Activated T-helper 2 cell treated with anti-CD3 and anti-CD28 coated beads, Interferon-gamma antibody, Interleukin-2, Interleukin-4, amounts not matched to agents 10 μg/mL and 5 μg/mL and 100 μg/mL, durations not matched to agents 14 hours and 24 hours and 36 hours (primary cell): ENCODE measurements at regions not wholly inside any gene's neighbourhood (a gene's known extent, or its start where the extent isn't known, plus 50 kb on each side); places are given as distances from the start of the nearest gene placed in this dataset.
"Not testable (repeated sequence)": the region's sequence is repeated elsewhere in the genome, so short reads cannot be mapped to it uniquely, and the experiment has no call there.

Source experiments
- DNase-seq: peaks from one replicate; pipeline ENCODE4 v3.0.0; 2021; ENCODE audit warnings: low spot score
- H3K27ac Mint-ChIP-seq: one replicate; pipeline ENCODE4 v1.8.0; 2021; ENCODE audit warnings: mixed read lengths
- H3K27me3 Mint-ChIP-seq: one replicate; pipeline ENCODE4 v1.8.0; 2021; ENCODE audit warnings: low read depth, mixed read lengths
- H3K36me3 Mint-ChIP-seq: one replicate; pipeline ENCODE4 v1.8.0; 2021; ENCODE audit warnings: low read depth, mixed read lengths
- H3K4me1 Mint-ChIP-seq: one replicate; pipeline ENCODE4 v1.8.0; 2021; ENCODE audit warnings: low read depth, mixed read lengths
- H3K4me3 Mint-ChIP-seq: one replicate; pipeline ENCODE4 v1.8.0; 2021; ENCODE audit warnings: low read depth, mild to moderate bottlenecking, moderate library complexity, mixed read lengths
- H3K9me3 Mint-ChIP-seq: one replicate; pipeline ENCODE4 v1.8.0; 2021; ENCODE audit warnings: mixed read lengths
- intact Hi-C: fragments of 100-400 bp; cut with micrococcal nuclease; formaldehyde crosslinking; loops from one replicate; pipeline ENCODE4 v1.15.1; 2023

- H3K4me3 Mint-ChIP-seq = no peak overlapping the region
- intact Hi-C loops = no loop called here
- H3K27ac Mint-ChIP-seq = no peak overlapping the region
- H3K27me3 Mint-ChIP-seq = no peaks in the 10 kb centered on the region
- peaks cover 9% of the 10 kb centered on the region for H3K9me3 Mint-ChIP-seq
- no peaks in the 10 kb centered on the region for H3K4me1 Mint-ChIP-seq
- no peak for DNase-seq
- no peaks in the 10 kb centered on the region for H3K36me3 Mint-ChIP-seq
Observed at GRCh38 chr2:123648016-123648415, 377.1 kb upstream of the CNTNAP5 start.

DNA sequence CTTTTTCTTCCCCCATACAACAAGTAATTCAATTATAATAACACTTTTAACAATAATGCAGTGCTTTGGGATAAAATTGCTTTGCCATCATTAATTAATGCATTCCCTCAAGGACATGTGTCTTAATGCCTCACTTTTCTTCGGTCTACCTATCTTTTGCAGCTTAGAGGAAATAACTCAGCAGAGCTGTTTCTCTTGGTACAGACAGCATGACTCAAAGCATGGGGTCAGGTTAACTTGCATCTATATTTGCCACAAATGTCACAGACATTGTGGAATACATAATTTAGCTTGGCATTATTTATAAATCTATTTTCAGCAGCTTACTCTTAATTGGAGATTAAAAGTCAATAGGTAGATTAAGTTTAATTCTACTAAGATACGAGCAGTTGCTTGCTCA lies 376.1 kb upstream of the CNTNAP5 start:
- Mint-ChIP-seq H3K27me3 (no peaks in the 10 kb centered on the region), H3K27ac (no peak overlapping the region), H3K36me3 (no peaks in the 10 kb centered on the region), H3K4me3 (no peak overlapping the region), H3K4me1 (no peaks in the 10 kb centered on the region), H3K9me3 (peaks cover 10% of the 10 kb centered on the region)
- intact Hi-C loops = no loop called here
- DNase-seq = no peak

GRCh38 chr2:123651151-123651550 lies 373.9 kb upstream of the CNTNAP5 start:
- Mint-ChIP-seq H3K27me3 (no peaks in the 10 kb centered on the region), H3K36me3 (no peaks in the 10 kb centered on the region), H3K4me1 (no peaks in the 10 kb centered on the region), H3K27ac (no peak overlapping the region), H3K9me3 (peaks cover 20% of the 10 kb centered on the region), H3K4me3 (no peak overlapping the region)
- intact Hi-C loops = no loop called here
- DNase-seq = no peak

DNA sequence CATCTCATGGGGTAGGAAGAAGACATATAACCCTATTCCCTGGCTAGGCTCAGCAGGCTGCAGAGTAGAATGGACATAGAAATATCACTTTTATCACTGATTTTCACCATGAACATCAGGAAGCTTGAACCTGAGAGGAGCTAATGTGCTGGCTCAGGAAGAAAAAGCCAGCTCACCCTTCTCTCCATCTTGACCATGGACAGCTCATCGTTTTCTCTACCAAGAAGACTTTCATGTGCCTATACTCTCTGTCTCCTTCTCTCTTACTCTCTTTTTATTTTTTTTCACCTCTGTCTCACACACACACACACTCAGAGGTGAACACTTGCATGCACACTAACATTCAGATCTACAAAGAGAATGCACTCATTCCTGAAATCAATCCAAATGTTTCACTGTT lies 372.8 kb upstream of the CNTNAP5 start:
- no peak for DNase-seq
- intact Hi-C loops = no loop called here
- Mint-ChIP-seq H3K4me3 (no peak overlapping the region), H3K27me3 (no peaks in the 10 kb centered on the region), H3K36me3 (no peaks in the 10 kb centered on the region), H3K9me3 (peaks cover 26% of the 10 kb centered on the region), H3K4me1 (no peaks in the 10 kb centered on the region), H3K27ac (no peak overlapping the region)

DNA sequence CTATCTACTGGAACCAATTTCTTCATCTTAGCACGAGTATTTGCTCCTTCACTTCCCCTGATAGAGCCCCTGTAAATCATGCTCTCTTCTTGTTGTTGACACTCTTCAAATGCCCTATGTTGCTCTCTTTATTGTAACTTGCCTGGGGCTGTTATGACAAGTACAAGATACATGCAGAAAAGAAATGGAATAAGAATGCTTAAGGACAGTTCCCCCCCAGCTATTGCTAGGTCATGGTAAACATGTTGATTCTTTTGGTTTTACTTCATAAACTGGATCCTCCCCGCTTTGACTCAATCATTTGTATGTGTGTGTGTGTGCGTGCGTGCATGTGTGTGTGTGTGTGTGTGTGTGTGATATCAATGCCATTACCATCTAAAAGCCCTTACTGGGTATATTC lies 368.5 kb upstream of the CNTNAP5 start:
- no peak for DNase-seq
- Mint-ChIP-seq H3K27me3 (no peaks in the 10 kb centered on the region), H3K27ac (no peak overlapping the region), H3K9me3 (peaks cover 54% of the 10 kb centered on the region), H3K4me3 (no peak overlapping the region), H3K36me3 (no peaks in the 10 kb centered on the region), H3K4me1 (no peaks in the 10 kb centered on the region)
- intact Hi-C loops = no loop called here

- DNase-seq = no peak
- Mint-ChIP-seq H3K4me1 (no peaks in the 10 kb centered on the region), H3K9me3 (peaks cover 60% of the 10 kb centered on the region), H3K27me3 (no peaks in the 10 kb centered on the region), H3K36me3 (no peaks in the 10 kb centered on the region), H3K4me3 (no peak overlapping the region), H3K27ac (no peak overlapping the region)
- intact Hi-C loops = no loop called here
Observed at GRCh38 chr2:123659120-123659519, 366.0 kb upstream of the CNTNAP5 start.

DNA sequence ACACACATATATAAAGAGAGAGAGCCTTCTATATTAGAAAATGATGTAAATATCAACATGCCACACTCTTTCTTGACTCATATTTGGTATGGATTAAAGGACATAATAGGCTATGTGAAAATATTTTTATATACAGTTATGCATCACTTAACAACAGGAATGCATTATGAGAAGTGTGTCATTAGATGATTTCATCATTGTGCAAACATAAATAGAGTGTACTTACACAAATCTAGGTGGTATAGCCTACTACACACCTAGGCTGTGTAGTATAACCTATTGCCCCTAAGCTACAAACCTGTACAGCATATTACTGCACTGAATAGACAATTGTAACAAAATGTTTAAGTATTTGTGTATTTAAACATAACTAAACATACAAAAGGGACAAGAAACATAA lies 354.8 kb upstream of the CNTNAP5 start:
- no peak for DNase-seq
- H3K4me1 Mint-ChIP-seq = no peaks in the 10 kb centered on the region
- H3K9me3 Mint-ChIP-seq = peaks cover 35% of the 10 kb centered on the region
- H3K4me3 Mint-ChIP-seq = no peak overlapping the region
- no peaks in the 10 kb centered on the region for H3K27me3 Mint-ChIP-seq
- intact Hi-C loops = no loop called here
- H3K27ac Mint-ChIP-seq = no peak overlapping the region
- no peaks in the 10 kb centered on the region for H3K36me3 Mint-ChIP-seq

GRCh38 chr2:123683797-123684196 lies 341.3 kb upstream of the CNTNAP5 start:
- H3K4me3 Mint-ChIP-seq, H3K4me1 Mint-ChIP-seq, DNase-seq, H3K36me3 Mint-ChIP-seq, H3K27me3 Mint-ChIP-seq, intact Hi-C loops, H3K27ac Mint-ChIP-seq: not testable (repeated sequence)
- H3K9me3 Mint-ChIP-seq = peaks cover 41% of the 10 kb centered on the region

DNA sequence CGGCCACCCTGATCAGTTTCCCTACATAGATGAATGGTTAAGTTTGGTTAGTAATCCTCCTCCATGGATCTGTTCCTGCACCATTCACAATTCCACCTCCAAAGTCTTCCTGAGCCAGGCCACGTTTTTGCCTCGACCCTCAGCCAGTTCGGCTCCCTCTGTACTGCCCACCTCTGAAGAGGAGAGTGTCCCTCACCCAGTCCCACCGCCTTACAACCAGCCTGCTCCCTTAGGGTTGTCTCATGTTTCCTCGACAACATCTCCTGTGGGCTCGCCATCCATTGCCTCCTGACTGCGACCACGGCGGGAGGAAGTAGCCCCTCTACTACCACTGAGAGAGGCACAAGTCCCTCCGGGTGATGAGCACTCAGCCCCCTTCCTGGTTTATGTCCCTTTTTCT lies 338.0 kb upstream of the CNTNAP5 start:
- intact Hi-C loops = no loop called here
- DNase-seq = no peak
- Mint-ChIP-seq H3K9me3 (peaks cover 60% of the 10 kb centered on the region), H3K36me3 (no peaks in the 10 kb centered on the region), H3K4me1 (no peaks in the 10 kb centered on the region), H3K27me3 (no peaks in the 10 kb centered on the region), H3K4me3 (no peak overlapping the region), H3K27ac (no peak overlapping the region)

GRCh38 chr2:123688231-123688940 lies 336.7 kb upstream of the CNTNAP5 start:
- Mint-ChIP-seq H3K4me1 (no peaks in the 10 kb centered on the region), H3K9me3 (peaks cover 60% of the 10 kb centered on the region), H3K4me3 (no peak overlapping the region), H3K27me3 (no peaks in the 10 kb centered on the region), H3K27ac (no peak overlapping the region), H3K36me3 (no peaks in the 10 kb centered on the region)
- intact Hi-C loops = no loop called here
- DNase-seq = no peak

- intact Hi-C loops = no loop called here
Observed at GRCh38 chr2:123692121-123692520, 333.0 kb upstream of the CNTNAP5 start.

DNA sequence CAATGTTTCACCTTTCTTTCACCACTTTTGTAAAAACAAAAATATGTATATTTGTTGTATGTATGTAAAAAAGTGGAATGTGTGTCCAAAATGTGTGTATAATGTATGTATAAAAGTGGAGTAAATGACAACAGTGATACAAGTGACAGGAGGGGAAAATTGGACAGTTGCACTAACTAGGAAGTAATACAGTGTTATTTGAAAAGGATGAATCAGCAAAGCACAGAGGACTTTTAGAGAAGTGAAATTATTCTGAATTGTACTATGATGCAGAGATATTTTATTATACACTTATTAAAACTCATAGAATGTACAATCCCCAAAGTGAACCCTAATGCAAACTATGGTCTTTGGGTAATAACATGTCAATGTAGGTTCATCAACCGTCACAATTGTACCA lies 331.3 kb upstream of the CNTNAP5 start:
- no peaks in the 10 kb centered on the region for H3K27me3 Mint-ChIP-seq
- peaks cover 45% of the 10 kb centered on the region for H3K9me3 Mint-ChIP-seq
- no peak overlapping the region for H3K4me3 Mint-ChIP-seq
- intact Hi-C loops = no loop called here
- no peak overlapping the region for H3K27ac Mint-ChIP-seq
- H3K36me3 Mint-ChIP-seq = no peaks in the 10 kb centered on the region
- H3K4me1 Mint-ChIP-seq = no peaks in the 10 kb centered on the region
- no peak for DNase-seq

More at GRCh38 chr2:123692121-123692520, 333.0 kb upstream of the CNTNAP5 start:
- H3K4me3 Mint-ChIP-seq = no peak overlapping the region
- no peak overlapping the region for H3K27ac Mint-ChIP-seq
- no peaks in the 10 kb centered on the region for H3K27me3 Mint-ChIP-seq
- peaks cover 49% of the 10 kb centered on the region for H3K9me3 Mint-ChIP-seq
- DNase-seq = no peak
- H3K4me1 Mint-ChIP-seq = no peaks in the 10 kb centered on the region
- H3K36me3 Mint-ChIP-seq = no peaks in the 10 kb centered on the region

GRCh38 chr2:123695426-123695825 lies 329.7 kb upstream of the CNTNAP5 start:
- intact Hi-C loops = no loop called here
- Mint-ChIP-seq H3K36me3 (no peaks in the 10 kb centered on the region), H3K4me3 (no peak overlapping the region), H3K9me3 (peaks cover 36% of the 10 kb centered on the region), H3K4me1 (no peaks in the 10 kb centered on the region), H3K27ac (no peak overlapping the region), H3K27me3 (no peaks in the 10 kb centered on the region)
- no peak for DNase-seq

DNA sequence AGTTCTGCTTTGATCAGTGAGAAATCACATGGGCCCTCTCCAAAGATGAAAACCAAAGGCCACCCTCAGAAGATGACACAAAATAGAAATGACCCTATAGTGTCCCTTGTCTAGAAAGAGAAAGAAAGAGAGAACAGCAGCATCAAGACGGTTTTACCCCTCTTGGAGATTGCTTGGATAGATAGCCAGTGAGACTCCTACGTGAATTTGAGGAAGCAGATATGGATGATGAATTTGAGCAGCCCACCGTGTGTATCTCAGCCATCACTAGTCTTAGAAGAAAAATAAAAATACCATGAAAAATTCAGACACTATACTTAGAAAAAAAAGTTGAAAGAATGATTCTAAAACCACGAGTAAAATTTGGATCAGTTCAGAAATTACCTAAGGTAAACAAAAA lies 329.1 kb upstream of the CNTNAP5 start:
- DNase-seq = no peak
- Mint-ChIP-seq H3K4me3 (no peak overlapping the region), H3K36me3 (no peaks in the 10 kb centered on the region), H3K9me3 (peaks cover 34% of the 10 kb centered on the region), H3K27me3 (no peaks in the 10 kb centered on the region), H3K4me1 (no peaks in the 10 kb centered on the region), H3K27ac (no peak overlapping the region)
- intact Hi-C loops = no loop called here
